Fibroblast of skin of scalp (primary cell): ENCODE measurements at regions not wholly inside any gene's neighbourhood (a gene's known extent, or its start where the extent isn't known, plus 50 kb on each side); places are given as distances from the start of the nearest gene placed in this dataset.
"Not testable (repeated sequence)": the region's sequence is repeated elsewhere in the genome, so short reads cannot be mapped to it uniquely, and the experiment has no call there.

ENCODE experiments used
- DNase-seq: peaks from one replicate; pipeline ENCODE4 v3.0.0-alpha.2; 2013

DNA sequence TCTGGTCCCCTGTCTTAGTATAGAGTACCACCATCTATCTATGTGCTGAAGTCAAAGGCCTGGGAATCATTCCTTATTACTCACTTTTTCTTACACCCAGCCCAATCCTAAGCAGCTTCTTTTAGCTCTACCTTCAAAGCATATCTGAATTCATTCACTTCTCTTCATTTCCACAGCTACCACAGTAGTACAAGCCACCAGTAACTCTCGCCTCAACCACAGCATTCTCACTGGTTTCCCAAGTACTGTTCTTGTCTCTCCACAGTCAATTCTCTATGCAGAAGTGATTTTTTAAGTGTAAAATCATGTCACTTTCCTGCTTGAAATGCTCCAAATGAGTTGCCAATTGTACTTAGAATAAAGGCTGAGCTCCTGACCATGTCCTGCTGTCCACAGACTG, 401.7 kb downstream of the OXSM start:
- DNase-seq = no peak

DNA sequence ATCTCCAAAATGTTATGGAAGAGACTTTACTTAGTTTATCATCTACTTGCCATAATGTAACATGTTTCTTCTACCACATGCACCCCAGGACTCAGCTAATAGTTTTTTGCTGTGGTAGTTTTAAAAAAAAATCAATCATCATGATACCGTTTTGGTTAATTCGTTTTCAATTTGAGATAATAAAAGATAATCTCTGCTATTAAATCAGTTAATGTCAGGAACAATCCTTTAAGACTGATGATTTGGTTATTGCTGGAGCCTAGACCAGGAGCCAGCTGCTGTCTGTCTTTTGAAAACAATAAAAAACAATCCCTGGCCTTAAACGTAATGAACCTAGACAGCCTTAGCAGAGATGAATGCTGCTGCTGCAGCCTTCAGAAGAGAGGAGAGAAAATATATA, 403.7 kb downstream of the OXSM start:
- DNase-seq = no peak

DNA sequence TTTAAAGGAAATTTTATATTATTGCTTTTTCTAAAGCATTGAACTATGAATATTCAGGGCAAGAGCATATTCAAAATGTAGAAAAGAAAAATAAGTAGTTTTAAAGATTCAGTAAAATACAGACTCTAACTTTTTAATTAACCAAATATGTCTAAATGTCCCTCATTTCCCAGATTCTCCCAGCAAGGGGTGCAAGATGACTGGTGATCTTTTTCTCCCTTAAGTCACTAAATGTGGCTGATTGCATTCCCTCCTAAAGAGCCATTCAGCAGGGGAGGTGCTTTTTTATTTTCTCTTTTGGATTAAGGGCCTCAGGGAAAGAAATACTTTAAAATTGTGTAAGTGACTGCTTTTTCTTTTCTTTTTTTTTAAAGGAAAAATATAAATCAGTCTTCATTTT, 406.9 kb downstream of the OXSM start:
- DNase-seq = no peak

DNA sequence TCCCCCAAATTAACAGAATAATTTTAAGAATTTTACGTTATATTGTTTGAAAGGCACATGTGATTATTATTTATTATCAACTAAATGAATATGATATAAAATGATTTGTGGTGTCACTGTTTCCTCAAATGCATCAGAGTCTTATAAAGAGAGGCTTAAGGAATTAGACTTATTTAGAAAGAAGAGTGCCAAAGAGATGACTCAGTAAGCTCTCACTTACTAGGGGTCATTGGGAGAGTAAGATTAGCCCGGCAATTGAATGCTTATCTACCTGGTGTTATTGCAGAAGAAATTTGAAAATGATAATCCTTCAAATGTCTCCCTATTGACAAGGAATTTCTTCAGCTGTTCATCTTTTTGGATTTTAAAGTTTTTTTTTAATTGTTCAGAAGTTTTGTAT, 408.7 kb downstream of the OXSM start:
- DNase-seq = no peak

DNA sequence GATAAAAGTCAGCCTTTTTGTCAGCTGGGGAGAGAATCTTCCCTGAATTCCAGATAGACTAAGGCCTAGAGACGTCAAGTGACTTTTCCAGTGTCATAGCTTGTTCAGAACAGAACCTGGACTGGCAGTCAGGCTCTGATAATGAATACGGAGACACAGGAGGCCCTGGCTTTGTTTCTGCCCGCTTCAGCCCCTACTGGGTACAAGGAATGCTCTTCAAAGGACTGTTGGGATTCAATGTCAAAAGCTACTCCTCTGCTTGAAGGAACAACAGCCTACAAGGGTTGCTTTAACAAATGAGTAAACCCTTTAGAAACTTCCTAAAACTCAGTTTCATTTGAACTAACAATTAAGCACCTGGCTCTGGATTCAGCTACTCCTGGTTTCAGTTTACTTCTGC, 412.3 kb downstream of the OXSM start:
- no peak for DNase-seq

DNA sequence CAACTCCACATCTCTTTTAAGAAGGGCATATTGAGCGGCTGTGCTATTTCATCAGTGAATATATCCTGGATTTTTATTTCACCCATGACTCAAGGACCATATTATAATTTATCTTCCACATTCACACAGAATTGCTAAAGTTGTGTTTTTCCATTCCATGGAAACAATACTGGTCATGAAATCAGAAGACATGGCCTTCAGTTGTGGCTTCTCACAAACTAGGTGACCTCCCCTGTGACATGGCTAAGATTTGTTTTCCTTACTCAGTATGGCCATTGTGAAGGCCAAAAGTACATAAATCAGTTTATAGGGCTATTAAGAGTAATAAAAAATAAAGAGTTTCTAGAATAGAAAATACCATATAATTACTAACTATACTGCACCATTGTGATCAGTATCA, 415.6 kb downstream of the OXSM start:
- DNase-seq = no peak

DNA sequence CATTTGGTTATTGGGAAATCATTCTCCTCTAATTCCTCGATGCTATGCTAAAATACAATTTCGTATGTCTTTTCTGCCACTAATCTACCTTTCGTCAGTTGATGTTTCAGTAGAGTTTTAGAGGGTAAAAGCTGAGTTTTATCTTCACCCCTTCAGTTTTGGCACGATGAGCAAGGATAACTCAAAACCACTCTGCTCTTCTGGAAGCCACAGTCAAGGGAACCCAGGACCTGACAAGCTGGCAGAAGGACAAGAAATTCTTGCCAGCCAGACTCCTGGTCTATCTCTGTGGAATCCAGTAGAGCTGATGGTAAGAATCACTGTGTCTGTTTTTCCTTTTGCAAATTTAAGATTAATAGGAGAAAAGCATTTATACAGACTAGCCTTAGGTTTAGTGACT, 414.4 kb upstream of the LRRC3B start:
- no peak for DNase-seq

DNA sequence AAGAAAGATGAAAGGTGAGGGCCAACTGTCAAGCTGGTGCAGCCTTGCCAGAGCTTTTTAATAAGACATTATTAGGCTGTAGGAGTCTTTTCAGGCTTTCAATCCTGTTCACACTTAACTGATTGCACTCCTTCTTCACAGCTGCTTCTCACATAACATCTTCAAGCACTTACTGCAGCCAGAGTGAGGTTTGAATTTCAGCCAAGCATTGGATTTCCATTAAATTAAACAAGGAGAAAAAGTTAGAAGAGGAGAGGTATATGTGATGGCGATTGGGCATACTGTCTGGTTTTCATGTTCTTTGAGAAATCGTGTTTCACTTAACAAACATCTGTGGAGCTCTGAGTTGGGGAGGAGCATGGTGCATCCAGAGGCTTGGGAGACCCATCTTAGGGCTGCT, 392.8 kb upstream of the LRRC3B start:
- DNase-seq = no peak

DNA sequence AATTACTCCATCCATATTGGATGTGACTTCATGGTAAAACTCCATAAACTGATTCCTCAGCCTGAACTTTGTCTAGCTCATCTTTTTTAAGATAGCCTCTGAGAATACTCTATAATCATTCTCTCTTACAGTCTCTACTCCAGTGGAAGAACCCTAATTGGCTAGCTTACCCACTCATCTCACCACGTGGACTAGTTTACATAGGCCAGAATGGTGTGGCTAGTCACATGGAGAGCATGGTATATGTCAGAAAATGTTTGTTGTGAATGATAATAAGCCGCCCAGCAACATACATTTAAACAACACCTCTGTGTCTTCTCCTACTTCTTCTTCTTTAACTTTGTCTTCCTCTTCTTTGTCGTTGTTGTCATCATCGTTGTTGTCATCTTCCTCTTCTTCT, 389.2 kb upstream of the LRRC3B start:
- DNase-seq = no peak

DNA sequence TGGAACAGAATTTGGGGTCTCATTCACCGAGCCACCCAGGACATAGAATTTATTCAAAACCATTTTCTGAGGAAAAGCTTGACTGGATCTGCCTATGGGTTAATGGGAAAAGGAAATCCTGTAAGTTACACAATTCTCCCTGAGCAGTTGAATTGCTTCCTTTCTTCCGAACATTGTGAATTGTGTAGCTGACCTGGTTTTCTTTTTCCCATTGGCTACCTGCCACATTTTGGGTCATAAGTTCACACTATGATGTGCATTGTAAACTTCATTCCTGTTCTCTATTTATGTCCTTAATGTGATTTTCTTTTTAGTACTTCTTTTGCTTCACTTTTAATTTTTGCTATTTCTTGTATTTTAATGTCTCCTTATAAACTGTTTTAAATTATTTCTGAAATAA, 386.0 kb upstream of the LRRC3B start:
- DNase-seq = no peak

DNA sequence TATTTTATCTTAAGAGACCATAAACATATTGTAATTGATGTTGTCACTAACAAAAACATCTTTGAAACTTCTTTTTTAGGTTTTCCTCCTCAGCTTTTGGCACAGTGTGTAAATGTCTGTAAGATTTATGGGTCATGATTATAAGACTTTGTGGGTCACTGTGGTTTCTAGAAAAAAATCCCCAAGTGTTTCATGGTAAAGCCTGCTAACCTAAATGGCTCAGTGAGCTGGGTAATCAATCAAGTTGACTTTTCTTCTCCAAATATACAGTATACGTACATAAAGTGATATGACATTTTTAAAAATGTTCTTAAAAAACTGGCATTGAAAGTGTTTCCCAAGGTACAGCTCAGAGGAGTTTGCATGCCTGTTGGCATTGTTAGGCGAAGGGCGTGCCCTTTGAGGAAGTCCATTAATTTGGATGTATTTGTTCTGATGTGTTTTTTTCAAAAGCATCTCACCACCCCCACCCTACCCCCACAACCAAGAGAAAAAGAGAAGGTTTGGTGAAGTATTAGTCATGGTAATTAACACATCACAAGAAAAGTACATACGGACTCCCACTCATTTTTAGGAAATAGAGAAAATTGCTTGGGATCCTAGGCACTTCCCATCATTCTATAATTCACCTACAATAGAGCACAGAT, 385.4 kb upstream of the LRRC3B start:
- DNase-seq = no peak

DNA sequence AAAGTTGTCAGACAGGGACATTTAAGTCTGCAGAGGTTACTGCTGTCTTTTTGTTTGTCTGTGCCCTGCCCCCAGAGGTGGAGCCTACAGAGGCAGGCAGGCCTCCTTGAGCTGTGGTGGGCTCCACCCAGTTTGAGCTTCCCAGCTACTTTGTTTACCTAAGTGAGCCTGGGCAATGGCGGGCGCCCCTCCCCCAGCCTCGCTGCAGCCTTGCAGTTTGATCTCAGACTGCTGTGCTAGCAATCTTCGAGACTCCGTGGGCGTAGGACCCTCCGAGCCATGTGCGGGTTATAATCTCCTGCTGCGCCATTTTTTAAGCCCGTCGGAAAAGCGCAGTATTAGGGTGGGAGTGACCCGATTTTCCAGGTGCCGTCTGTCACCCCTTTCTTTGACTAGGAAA, 378.0 kb upstream of the LRRC3B start:
- DNase-seq = not testable (repeated sequence)

DNA sequence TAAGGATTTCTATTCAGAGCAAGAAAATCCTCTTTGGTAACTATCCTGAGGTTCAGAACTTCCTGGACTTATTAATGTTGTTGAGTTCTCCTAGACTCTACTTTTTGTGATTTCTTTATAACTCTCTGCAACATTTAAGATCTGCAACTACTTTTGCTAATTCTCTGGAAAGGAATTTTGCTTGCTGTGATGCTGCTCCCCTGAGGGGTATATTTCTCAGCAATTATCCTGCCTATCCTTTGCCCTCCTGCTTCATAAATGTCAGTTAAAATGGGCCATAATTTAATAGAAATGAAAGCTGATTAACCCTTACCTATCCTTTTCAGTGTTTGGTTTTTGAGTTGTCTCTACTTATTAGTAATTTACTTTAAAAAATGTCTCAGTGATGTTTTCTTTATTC, 377.3 kb upstream of the LRRC3B start:
- DNase-seq = no peak

DNA sequence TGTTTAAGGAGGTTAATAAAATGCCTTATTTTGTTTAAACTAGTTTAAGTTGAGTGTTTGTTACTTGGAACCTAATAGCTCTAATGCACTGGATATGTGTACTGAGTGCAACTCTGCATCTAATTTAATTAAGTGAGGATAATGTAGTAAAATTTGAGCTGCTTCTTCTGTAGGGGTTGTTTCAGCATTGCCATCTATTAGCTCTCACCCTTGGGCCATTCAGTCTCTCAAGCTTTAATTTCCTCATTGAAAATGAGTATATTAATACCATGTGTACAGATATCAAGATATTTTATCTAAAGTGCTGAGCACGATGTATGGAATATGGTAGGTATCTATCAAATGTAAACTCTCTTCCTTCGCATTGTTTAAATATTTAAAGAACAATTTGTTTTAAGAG, 375.7 kb upstream of the LRRC3B start:
- DNase-seq = no peak

DNA sequence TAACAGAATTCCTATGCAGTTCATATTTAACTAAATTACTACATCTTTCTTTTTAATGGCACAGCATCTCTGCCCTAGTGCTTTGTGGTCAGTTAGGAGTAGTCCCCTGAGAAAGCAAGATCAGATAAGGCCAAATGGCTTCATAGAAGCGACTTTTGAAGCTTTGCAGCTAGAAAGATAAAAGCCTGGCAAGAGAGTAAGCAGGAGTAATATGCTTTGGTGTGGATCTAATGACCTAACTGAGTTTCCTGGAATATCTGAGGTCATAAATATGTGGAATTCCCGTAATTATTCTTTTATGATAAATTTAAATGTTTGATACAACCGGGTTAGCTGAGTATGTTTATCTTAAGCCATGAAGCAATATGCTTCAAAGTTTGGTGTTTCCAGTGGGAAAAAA, 374.9 kb upstream of the LRRC3B start:
- no peak for DNase-seq

DNA sequence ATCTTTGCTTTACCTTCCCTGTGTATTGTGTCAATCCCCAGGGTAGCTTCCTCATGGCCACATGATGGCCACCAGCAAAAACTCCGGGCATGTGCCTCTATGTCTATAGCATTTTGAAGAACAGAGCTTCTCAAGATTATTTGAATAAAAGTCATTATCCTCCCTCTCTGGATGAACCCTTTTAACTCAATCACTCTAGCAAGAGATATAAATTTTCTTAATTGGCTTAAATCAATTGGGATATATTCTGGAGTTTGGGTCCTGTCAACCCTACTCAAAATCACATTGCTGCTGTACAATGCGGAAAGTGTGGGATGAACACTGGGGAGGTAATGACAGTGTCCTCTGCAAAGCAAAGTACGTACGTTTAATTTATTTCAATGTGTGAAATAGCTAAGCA, 370.6 kb upstream of the LRRC3B start:
- no peak for DNase-seq

DNA sequence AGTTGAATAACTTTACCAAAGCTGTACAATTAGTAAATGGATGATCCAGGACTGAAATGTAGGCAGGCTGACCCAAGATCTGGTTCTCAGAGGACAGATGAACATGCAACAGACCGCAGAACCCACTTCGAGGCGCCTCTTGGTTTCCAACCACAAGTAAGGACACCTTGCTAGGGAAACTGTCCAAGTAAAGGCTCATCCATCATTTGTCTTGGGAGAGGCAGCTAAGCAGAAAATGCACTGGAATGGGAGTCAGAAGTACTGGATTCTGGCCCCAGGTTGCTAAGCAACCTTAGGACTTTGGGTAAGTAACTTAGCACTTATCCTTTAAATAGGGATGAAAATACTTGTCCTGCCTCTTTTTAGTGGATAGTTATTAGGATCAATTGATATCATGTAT, 366.3 kb upstream of the LRRC3B start:
- no peak for DNase-seq

DNA sequence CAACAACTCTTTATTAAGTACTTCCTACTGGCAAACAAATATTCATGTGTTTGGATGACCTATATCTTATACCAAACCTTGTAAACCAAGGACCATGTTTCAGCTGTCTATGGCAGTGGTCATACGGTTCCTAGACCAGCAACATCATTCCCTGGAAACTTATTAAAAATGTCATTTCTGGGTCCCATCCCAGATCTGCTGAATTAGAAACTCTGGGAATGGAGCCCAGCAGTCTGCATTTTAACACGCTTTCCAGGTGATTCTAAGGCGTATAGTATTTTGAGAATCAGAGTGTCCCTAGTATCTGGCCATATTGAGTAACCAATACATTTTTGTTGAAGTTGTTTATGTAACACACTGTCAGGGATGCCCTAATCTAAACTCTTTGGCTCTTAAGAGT, 363.4 kb upstream of the LRRC3B start:
- DNase-seq = no peak

DNA sequence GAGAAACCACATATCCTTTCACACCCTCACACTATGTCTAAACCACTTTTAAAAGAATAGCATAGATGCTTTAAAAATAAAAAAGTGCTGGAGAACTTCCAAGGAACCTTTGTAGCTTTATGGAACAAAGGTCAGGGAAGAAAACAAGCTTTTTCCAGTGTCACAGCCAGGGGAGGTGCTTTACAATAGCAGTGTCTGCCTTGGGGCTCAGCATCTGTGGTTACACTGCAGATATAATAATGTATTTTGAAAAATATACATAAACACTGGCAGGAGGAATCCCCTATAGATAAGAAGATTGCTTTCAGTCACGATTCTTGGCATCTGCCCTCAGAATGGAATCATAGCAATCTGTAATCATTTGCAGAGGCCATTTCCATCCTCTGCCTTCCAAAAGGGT, 362.4 kb upstream of the LRRC3B start:
- DNase-seq = no peak

DNA sequence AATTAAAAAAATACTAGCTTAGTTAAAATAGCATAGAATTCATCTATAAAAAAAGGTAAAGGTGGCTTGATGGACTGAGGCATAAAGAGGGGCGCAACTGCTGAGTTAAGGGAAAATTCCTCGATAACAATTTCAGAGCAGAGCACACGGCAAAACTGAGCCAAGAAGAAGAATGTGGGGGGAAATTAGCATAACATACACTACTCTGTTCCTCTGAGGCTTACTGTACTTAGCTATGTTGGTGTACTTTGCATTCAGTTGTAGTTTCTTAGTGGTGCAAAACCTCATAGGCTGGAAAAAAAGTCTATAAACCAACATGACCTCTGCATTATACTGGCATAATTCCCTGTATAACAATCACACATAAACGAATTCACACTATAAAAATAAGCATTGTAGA, 357.9 kb upstream of the LRRC3B start:
- DNase-seq = no peak

DNA sequence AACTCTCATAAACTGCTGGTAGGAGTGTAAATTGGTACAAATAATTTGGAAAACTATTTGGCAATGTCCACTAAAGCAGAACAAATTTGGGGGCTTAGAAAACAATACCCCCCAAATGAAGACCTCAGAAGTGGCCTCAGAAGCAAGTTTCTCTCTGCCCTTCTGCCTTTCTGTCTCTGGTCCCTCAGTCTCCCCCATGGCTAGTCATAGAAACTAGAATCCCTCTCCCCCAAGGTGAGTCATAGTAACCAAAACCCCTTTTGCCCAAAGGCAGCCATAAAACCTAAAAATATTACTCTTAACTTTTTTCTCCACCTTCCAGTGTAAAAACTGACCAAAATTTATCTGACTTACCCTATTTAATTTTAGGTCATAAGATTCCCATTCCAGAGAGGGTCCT, 350.7 kb upstream of the LRRC3B start:
- no peak for DNase-seq

DNA sequence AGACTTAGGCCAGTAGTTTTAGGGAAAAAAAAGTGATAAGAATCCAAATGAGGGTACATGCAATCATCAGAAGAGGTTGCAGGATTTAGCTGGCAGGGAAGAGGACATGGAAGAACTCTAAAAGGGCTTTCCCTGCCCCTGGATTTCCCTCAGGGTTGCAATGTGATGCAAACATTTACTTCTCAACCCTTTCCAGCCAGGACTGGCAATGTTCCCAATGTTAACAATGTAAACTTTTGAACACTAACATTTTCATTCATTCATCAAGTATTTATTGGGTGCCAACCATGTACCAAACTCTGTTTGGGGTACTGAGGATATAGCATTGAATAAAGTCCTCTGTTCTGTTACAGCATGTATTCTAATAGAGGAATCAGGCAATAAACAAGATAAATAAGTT, 349.4 kb upstream of the LRRC3B start:
- no peak for DNase-seq

DNA sequence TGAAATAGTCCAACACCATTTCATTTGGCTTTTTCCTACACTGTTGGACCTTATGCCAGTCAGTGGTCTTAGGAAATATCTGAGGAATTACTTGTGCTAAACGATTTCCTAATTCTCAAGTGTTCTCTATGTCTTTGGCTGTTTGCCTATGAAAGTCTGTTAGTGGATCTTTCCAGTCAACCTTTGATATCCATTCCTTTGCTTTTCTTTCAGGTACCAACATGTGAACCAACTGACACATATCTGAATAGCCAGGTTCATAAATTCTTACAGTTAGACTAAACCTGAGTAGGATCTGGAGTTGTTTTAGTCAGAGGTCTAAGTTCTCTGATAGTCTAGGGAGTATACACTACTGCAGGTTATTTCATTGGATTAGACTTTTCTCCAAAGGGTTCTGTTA, 343.5 kb upstream of the LRRC3B start:
- DNase-seq = no peak

DNA sequence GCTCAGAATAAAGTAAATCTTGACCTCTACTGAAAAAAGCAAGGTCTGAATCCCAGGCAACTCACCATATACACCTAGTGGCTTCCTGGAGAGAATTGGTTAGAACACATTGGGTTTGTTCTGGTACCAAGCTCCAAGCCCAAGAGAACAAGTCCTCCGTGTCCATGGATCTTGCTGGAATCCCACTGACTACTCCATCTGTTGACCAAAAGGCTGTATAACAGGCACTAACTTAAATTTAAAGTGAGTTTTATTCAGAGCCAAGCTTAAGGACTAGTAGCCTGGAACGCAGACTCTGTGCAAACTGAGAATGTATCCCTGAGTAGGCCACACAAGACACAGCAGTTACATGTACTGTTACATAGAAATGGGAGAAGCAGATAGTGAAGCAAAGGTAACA, 342.1 kb upstream of the LRRC3B start:
- DNase-seq = no peak

DNA sequence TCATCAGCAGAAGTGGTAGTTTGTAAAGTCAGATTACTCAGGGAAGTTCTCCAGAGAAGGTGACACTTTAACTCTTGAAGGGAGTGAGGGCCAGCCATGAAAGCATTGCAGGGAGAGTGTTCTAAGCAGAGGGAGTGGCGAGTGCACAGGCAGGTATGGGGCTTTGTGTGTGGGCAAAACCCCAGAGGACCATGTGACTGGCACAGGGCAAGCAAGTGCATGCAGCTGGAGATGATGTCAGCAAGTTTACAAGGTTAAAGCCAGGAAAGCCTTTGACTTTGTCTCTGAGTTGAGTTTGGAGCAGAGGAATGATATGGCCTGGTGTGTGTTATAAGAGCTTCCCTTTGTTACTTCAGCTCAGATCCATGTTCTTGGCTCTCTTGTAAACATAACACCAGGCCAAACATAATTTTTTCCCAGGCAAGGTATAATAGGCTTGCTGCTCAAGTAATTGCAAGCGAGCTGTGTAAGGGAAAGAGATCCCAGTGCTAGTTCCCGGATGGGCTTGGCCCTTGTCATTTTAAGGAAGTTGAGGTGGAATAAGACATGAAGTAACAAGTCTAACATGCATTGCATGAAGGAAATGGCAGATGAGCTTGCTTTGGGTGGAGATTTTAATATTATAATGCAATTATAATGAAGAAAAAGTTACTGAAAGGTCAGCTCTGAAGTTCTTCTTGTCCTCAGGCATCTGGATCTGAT, 341.1 kb upstream of the LRRC3B start:
- DNase-seq = no peak
